Lower leg skin (tissue), 4 donors: ENCODE measurements at regions not wholly inside any gene's neighbourhood (a gene's known extent, or its start where the extent isn't known, plus 50 kb on each side); places are given as distances from the start of the nearest gene placed in this dataset.

ENCODE experiments used
- DNase-seq, 2 donors: peaks; one replicate each; pipeline ENCODE4 v3.0.0-alpha.2; 2019; ENCODE audit warnings: low spot score in 2 of 2
- H3K4me3 ChIP-seq: fragments of 200-600 bp; sonication (generic); 2 replicates; pipeline ENCODE4 v1.5.1; 2017; ENCODE audit warnings: mild to moderate bottlenecking, low read depth; ENCODE audit not compliant: poor library complexity, severe bottlenecking
- CTCF ChIP-seq, 3 donors: fragments of 450-650 bp; IDR thresholded peaks; one replicate each; pipeline ENCODE4 v1.5.1; 2016; ENCODE audit warnings: antibody characterized with exemption in 3 of 3, mild to moderate bottlenecking in 3 of 3, moderate library complexity in 2 of 3
- POLR2A ChIP-seq, 2 donors: fragments of 450-650 bp; IDR thresholded peaks; one replicate each; pipeline ENCODE4 v1.6.1; 2016 to 2017; ENCODE audit warnings: antibody characterized with exemption in 2 of 2, mild to moderate bottlenecking in 1 of 2, moderate library complexity in 1 of 2
- WGBS, 2 donors: methylation state at CpG; one replicate each; pipeline ENCODE4 v1.1.5; 2018; 5-methylcytosine and 5-hydroxymethylcytosine counted together
- intact Hi-C: fragments of 100-400 bp; cut with DNase I; formaldehyde crosslinking; loops from one replicate; pipeline ENCODE4 v1.15.0; 2023; ENCODE audit warnings: low total_unique reads

DNA sequence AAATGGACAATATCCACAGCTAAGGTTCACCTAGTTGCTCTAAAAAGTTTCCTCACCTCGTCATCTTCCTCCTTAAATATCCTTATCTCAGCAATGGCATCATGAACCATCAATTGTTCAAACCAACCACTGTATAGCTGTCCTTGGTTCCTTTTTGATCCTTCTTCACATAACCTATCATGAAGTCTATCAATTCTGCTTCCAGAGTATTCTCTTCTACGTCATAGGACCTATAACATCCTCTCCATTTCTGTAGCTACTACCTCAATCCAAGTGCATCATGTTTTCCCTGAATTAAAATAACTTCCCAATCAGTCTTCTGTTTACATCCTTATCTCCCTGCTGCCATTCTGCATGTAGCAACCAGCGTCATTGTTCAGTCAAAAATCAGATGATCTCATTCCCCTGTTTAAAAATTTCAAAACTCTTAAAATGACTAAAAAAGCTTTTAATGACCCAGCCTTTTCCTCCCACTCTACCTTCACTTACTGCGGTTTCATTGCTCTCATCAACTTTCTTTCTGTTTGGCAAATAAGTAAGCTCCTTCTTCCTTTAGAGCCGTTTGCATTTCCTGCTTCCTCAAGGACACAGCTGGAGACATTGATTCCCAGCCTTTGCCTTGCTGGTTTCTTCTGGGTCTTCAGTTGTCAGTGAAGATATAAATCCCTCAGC, 223.9 kb upstream of the MIR17HG start:
- intact Hi-C loops, result no loop called here
- no peak for TF ChIP-seq CTCF (IDR thresholded peaks at IDR 0.05)
- TF ChIP-seq POLR2A (IDR thresholded peaks at IDR 0.05), result no peak
- WGBS, 2 donors, result 56% methylated on average over 5 of the region's 5 CpGs
- no peak for DNase-seq
- no peak overlapping the region for H3K4me3 ChIP-seq

- intact Hi-C loops, result no loop called here
- no peak overlapping the region for H3K4me3 ChIP-seq
- no peak for TF ChIP-seq CTCF (IDR thresholded peaks at IDR 0.05)
- no peak for TF ChIP-seq POLR2A (IDR thresholded peaks at IDR 0.05)
- DNase-seq, result no peak
- WGBS, 2 donors, result 60 to 78% methylated on average over 4 of the region's 4 CpGs
These were observed 220.7 kb upstream of the MIR17HG start for GRCh38 chr13:91126806-91127205.

GRCh38 chr13:91127995-91128394, 219.5 kb upstream of the MIR17HG start:
- 90% methylated on average over 1 of the region's 1 CpG for WGBS, 2 donors
- no peak for DNase-seq
- intact Hi-C loops, result no loop called here
- H3K4me3 ChIP-seq, result no peak overlapping the region
- no peak for TF ChIP-seq CTCF (IDR thresholded peaks at IDR 0.05)
- TF ChIP-seq POLR2A (IDR thresholded peaks at IDR 0.05), result no peak

DNA sequence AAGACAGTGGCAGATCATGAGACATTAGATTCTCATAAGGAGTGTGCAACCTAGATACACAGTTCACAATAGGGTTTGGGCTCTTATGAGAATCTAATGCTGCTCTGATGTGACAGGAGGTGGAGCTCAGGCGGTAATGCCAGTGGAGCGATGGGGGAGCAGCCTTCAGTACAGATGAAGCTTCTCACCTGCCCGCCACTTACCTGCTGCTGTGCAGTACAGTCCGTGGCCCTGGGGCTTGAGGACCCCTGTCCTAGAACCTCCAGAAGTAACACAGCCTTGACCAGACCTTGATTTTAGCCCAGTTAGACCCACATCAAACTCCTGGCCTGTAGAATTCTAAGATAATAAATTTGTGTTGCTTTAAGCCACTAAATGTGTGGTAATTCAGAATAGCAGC, 215.1 kb upstream of the MIR17HG start:
- intact Hi-C loops, result no loop called here
- 88 to 92% methylated on average over 3 to 4 of the region's 4 CpGs for WGBS, 2 donors
- TF ChIP-seq POLR2A (IDR thresholded peaks at IDR 0.05) (no peak), CTCF (IDR thresholded peaks at IDR 0.05) (no peak)
- no peak overlapping the region for H3K4me3 ChIP-seq
- DNase-seq, result no peak

DNA sequence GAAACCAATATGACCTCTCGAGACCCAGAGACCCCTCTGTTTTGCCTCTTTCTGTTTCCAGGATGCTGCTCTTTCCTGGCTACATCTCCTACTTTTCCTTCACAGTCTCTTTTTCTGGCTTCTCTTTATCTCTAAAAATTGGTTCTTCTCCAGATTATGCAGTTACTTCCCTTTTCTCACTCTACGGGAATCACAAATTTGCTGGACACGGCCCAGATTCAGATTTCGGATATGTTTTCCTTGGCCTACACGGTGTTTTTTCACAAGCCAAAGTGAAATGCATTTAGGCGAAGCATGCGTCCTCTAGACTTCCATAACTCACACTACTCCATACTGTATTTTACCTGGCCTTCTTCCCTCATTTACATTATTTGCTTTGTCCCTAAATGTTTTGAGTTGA, 214.7 kb upstream of the MIR17HG start:
- intact Hi-C loops, result no loop called here
- TF ChIP-seq CTCF (IDR thresholded peaks at IDR 0.05) (no peak), POLR2A (IDR thresholded peaks at IDR 0.05) (no peak)

More for the DNA sequence above, 214.7 kb upstream of the MIR17HG start:
- DNase-seq, result no peak
- H3K4me3 ChIP-seq, result no peak overlapping the region
- 61 to 62% methylated on average over 7 of the region's 7 CpGs for WGBS, 2 donors
